ENCODE measurements at regions not wholly inside any gene's neighbourhood (a gene's known extent, or its start where the extent isn't known, plus 50 kb on each side); places are given as distances from the start of the nearest gene placed in this dataset.

GRCh38 chr5:1951165-1951816 lies 68.6 kb upstream of the IRX4 start:
- Histone ChIP-seq H3K9me3 (ENCODE audit: control insufficient read depth, low read length) (no peaks in the 10 kb centered on the region), H3K27ac (ENCODE audit: low read length) (no peak overlapping the region), H3K27me3 (ENCODE audit: control insufficient read depth, insufficient read depth) (no peaks in the 10 kb centered on the region), H3K4me1 (ENCODE audit: control insufficient read depth, insufficient read depth, low read length) (no peaks in the 10 kb centered on the region), H3K4me3 (ENCODE audit: low read length) (no peak overlapping the region)
- intact Hi-C loops (cut with DNase I) = no loop called here
- ATAC-seq (no peak), DNase-seq (no peak)
- 96% methylated on average over 54 of the region's 54 CpGs for WGBS

DNA sequence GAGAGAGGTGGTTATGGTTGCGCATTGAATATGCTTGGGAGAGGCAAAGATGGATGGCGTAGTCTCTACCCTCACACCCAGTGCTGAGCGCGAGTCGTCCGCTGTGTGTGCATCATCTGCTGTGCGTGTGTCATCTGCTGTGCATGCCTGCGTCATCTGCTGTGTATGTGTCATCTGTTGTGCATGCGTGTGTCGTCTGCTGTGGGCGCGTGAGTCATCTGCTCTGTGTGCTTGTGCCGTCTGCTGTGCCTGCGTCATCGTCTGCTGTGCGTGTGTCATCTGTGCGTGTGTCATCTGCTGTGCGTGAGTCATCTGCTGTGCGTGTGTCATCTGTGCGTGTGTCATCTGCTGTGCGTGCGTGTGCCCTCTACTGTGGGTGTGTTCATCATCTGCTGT lies 68.0 kb upstream of the IRX4 start:
- no peak overlapping the region for H3K27ac ChIP-seq (ENCODE audit: low read length)
- no peaks in the 10 kb centered on the region for H3K4me1 ChIP-seq (ENCODE audit: control insufficient read depth, insufficient read depth, low read length)
- intact Hi-C loops (cut with DNase I) = no loop called here
- ATAC-seq (no peak), DNase-seq (no peak)
- 95% methylated on average over 22 of the region's 22 CpGs for WGBS
- H3K9me3 ChIP-seq (ENCODE audit: control insufficient read depth, low read length) = no peaks in the 10 kb centered on the region
- no peaks in the 10 kb centered on the region for H3K27me3 ChIP-seq (ENCODE audit: control insufficient read depth, insufficient read depth)
- no peak overlapping the region for H3K4me3 ChIP-seq (ENCODE audit: low read length)

DNA sequence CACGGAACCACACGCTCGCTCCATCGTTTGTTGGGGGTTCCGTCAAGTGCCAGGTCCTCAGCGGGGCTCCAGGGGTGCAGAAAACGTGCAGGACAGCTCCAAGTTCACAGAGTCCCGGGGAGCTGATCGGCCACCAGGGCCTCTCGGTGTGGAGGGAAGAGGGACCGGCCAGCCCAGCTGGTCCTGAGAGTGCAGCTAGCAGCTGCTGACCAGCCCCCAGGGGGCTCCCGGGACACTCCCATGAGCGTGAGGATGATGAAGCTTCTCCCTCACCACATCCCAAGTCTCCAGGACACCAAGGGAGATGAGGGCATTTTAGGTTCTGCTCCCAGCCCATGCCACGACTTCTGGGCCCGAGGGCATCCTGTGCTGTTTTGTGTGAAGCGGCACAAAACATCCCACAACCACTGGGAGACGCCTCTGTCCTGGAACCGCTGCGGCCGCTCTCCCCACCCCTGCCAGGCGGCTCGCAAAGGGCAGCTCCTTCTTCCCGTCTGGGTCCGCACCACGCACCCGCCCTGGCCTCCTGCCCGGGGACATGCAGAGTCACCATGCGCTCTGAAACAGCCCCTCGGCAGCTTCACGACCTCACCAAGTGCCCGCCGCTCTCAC lies 67.5 kb upstream of the IRX4 start:
- Histone ChIP-seq H3K4me1 (ENCODE audit: control insufficient read depth, insufficient read depth, low read length) (no peaks in the 10 kb centered on the region), H3K27ac (ENCODE audit: low read length) (no peak overlapping the region), H3K9me3 (ENCODE audit: control insufficient read depth, low read length) (no peaks in the 10 kb centered on the region), H3K4me3 (ENCODE audit: low read length) (no peak overlapping the region), H3K27me3 (ENCODE audit: control insufficient read depth, insufficient read depth) (no peaks in the 10 kb centered on the region)
- ATAC-seq = no peak
- 76% methylated on average over 32 of the region's 32 CpGs for WGBS
- intact Hi-C loops (cut with DNase I) = no loop called here
- peak in 1 of 3 donors; percentile 44 for DNase-seq

DNA sequence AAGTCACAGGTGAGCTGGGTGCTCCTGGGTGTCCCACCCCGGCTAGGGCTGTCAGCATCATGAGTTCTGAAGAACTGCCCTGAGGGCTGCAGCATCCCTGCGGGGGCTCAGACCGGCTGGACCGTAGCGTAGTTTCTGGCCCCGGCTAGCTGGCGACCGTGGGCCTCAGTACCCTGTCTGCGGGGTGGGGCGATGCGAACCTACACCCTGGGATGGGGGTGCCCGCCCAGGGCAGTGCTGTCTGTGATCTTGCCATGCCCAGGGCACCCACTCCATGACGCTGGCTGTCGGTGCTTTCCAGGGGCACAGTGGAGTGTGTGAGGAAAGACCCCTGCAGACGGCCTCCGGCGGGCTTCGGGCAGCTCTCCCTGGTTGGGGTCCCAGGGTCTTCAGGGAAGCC lies 66.5 kb upstream of the IRX4 start:
- H3K27me3 ChIP-seq (ENCODE audit: control insufficient read depth, insufficient read depth) = no peaks in the 10 kb centered on the region
- intact Hi-C loops (cut with DNase I) = no loop called here
- DNase-seq (no peak), ATAC-seq (peak; percentile 2 to 3)
- H3K4me3 ChIP-seq (ENCODE audit: low read length) = no peak overlapping the region
- no peaks in the 10 kb centered on the region for H3K4me1 ChIP-seq (ENCODE audit: control insufficient read depth, insufficient read depth, low read length)
- H3K9me3 ChIP-seq (ENCODE audit: control insufficient read depth, low read length) = no peaks in the 10 kb centered on the region
- no peak overlapping the region for H3K27ac ChIP-seq (ENCODE audit: low read length)
- WGBS = 83% methylated on average over 18 of the region's 18 CpGs

DNA sequence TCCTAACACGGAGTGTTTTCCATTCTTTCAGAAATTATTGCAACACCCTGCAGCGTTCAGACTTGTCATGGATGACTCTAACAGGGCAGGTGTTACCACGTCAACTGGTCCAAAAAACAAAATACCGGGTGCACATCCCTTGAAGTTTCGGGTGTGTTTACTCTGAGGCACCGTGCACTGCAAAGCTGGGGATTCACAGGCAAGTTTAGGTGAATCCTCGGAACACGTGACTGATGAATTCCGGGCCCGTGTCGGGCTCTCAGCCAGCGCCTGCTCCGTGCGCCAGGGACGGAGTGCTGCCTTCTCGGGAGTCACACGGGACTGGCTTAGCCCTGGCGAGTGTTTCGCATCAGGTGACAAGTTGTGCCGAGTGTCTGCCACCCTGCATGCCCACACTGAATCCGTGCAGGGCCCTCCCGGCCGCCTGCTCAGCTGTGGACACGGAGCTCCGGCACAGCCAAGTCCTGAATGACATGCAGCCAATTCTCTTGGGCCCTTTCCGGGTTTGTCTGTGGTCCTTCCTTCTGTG lies 66.0 kb upstream of the IRX4 start:
- H3K4me3 ChIP-seq (ENCODE audit: low read length) = no peak overlapping the region
- no peaks in the 10 kb centered on the region for H3K4me1 ChIP-seq (ENCODE audit: control insufficient read depth, insufficient read depth, low read length)
- H3K27me3 ChIP-seq (ENCODE audit: control insufficient read depth, insufficient read depth) = no peaks in the 10 kb centered on the region
- no peak overlapping the region for H3K27ac ChIP-seq (ENCODE audit: low read length)
- DNase-seq (peak; percentile 63 to 90 (median 88)), ATAC-seq (peak; percentile 87 to 92)
- 26% methylated on average over 26 of the region's 26 CpGs for WGBS
- no peaks in the 10 kb centered on the region for H3K9me3 ChIP-seq (ENCODE audit: control insufficient read depth, low read length)
- intact Hi-C loops (cut with DNase I) = no loop called here

DNA sequence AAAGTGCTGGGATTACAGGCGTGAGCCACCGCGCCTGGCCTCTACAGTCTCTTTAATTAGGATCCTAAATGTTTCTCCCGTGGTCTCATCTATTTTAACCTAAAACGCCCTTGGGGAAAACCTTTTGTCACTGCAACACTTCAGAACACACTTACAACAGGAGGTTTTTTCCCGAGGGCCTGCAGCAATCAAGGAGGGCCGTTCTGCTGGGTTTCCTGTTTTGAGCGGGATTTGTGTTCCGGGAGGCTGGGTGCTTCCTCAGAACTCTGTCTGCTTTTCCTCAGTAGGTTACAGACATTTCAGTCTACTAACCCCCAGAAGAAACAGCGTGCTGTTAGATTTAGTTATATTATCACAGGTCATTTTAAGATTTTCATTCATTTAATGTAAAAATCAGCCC lies 65.4 kb upstream of the IRX4 start:
- ATAC-seq (no peak), DNase-seq (no peak)
- 45% methylated on average over 10 of the region's 10 CpGs for whole genome bisulfite sequencing
- H3K4me3 ChIP-seq (ENCODE audit: low read length) = no peak overlapping the region
- intact Hi-C loops (cut with DNase I) = no loop called here
- H3K27me3 ChIP-seq (ENCODE audit: control insufficient read depth, insufficient read depth) = no peaks in the 10 kb centered on the region
- no peak overlapping the region for H3K27ac ChIP-seq (ENCODE audit: low read length)
- H3K4me1 ChIP-seq (ENCODE audit: control insufficient read depth, insufficient read depth, low read length) = no peaks in the 10 kb centered on the region
- H3K9me3 ChIP-seq (ENCODE audit: control insufficient read depth, low read length) = no peaks in the 10 kb centered on the region

GRCh38 chr5:1946776-1947175 lies 64.1 kb upstream of the IRX4 start:
- H3K4me1 ChIP-seq (ENCODE audit: control insufficient read depth, insufficient read depth, low read length) = no peaks in the 10 kb centered on the region
- ATAC-seq (peak; percentile 77 to 85), DNase-seq (peak; percentile 56 to 81 (median 77))
- no peaks in the 10 kb centered on the region for H3K27me3 ChIP-seq (ENCODE audit: control insufficient read depth, insufficient read depth)
- no peak overlapping the region for H3K4me3 ChIP-seq (ENCODE audit: low read length)
- 32% methylated on average over 13 of the region's 13 CpGs for WGBS
- peak overlapping the region; percentile 83 for H3K27ac ChIP-seq (ENCODE audit: low read length)
- intact Hi-C loops (cut with DNase I) = no loop called here
- no peaks in the 10 kb centered on the region for H3K9me3 ChIP-seq (ENCODE audit: control insufficient read depth, low read length)

GRCh38 chr5:1946122-1946677 lies 63.5 kb upstream of the IRX4 start:
- Histone ChIP-seq H3K27ac (ENCODE audit: low read length) (peak overlapping the region; percentile 83), H3K9me3 (ENCODE audit: control insufficient read depth, low read length) (no peaks in the 10 kb centered on the region), H3K4me3 (ENCODE audit: low read length) (no peak overlapping the region), H3K27me3 (ENCODE audit: control insufficient read depth, insufficient read depth) (no peaks in the 10 kb centered on the region), H3K4me1 (ENCODE audit: control insufficient read depth, insufficient read depth, low read length) (no peaks in the 10 kb centered on the region)
- DNase-seq (peak; percentile 40 to 79 (median 76)), ATAC-seq (peak; percentile 75 to 77)
- intact Hi-C loops (cut with DNase I) = no loop called here
- WGBS = 64% methylated on average over 17 of the region's 17 CpGs

DNA sequence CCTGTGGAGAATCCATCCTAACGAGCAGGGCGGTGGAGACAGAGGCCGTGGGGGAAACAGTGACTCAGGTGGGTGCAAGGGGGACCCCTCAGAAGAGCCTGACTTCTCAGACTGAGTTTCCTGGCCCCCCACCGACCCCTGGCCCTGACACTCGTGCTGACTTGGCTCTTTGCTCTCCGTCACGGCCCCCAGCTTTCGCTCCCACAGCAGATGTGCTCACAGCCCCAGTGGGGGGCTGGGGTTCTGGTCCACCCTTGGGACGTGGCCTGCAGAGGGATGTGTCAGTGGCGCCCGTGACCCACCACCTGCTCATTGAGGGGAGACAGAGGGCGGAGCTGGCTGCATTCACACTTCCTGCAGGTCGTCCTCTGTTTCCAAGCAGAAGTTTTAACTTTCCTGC lies 62.9 kb upstream of the IRX4 start:
- Histone ChIP-seq H3K4me3 (ENCODE audit: low read length) (no peak overlapping the region), H3K4me1 (ENCODE audit: control insufficient read depth, insufficient read depth, low read length) (no peaks in the 10 kb centered on the region), H3K27me3 (ENCODE audit: control insufficient read depth, insufficient read depth) (no peaks in the 10 kb centered on the region), H3K9me3 (ENCODE audit: control insufficient read depth, low read length) (no peaks in the 10 kb centered on the region), H3K27ac (ENCODE audit: low read length) (no peak overlapping the region)
- peak in 1 of 3 donors; percentile 39 for DNase-seq
- no peak for ATAC-seq
- intact Hi-C loops (cut with DNase I) = no loop called here
- 81% methylated on average over 13 of the region's 13 CpGs for WGBS

DNA sequence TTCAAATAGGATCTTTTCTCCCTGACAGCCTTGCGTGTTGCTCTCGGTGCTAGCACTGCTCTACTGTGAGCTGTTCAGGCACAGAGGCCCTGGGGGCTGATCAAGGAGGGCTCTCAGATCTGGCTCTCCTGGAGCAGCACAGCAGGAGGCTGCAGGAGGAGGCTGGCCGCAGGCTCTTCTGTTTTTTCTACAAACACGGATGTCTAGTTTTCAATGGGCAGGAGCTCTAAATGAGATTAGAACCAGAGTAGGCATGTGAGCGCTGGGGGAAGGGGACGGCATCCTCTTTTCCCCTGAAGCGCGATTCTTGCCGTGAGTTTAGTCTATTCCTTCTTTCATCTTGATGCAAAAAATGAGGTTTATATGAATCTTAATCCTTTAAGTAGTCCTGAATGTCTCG lies 61.7 kb upstream of the IRX4 start:
- Histone ChIP-seq H3K27ac (ENCODE audit: low read length) (no peak overlapping the region), H3K27me3 (ENCODE audit: control insufficient read depth, insufficient read depth) (no peaks in the 10 kb centered on the region), H3K9me3 (ENCODE audit: control insufficient read depth, low read length) (no peaks in the 10 kb centered on the region), H3K4me1 (ENCODE audit: control insufficient read depth, insufficient read depth, low read length) (no peaks in the 10 kb centered on the region), H3K4me3 (ENCODE audit: low read length) (no peak overlapping the region)
- no peak for DNase-seq
- intact Hi-C loops (cut with DNase I) = no loop called here
- WGBS = 71% methylated on average over 10 of the region's 10 CpGs
- no peak for ATAC-seq

DNA sequence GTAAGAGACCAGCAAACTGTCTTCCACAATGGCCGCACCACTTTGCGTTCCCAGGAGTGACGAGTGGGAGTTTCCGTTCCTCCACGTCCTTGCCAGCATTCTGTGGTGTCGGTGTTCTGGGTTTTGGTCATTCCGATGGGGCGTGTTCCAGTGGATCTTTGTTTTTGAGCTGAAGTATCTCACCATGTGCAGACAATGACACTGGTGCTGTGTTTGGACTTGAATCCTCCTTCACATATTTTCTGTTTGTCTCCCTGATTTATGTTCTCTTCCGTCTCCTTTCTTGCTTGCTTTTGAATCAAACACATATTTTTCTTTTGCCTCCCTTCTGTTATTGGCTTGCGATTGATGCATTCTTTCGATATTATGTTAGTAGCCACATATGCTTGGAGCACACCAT lies 60.8 kb upstream of the IRX4 start:
- Histone ChIP-seq H3K27me3 (ENCODE audit: control insufficient read depth, insufficient read depth) (no peaks in the 10 kb centered on the region), H3K4me1 (ENCODE audit: control insufficient read depth, insufficient read depth, low read length) (no peaks in the 10 kb centered on the region), H3K4me3 (ENCODE audit: low read length) (no peak overlapping the region), H3K9me3 (ENCODE audit: control insufficient read depth, low read length) (no peaks in the 10 kb centered on the region), H3K27ac (ENCODE audit: low read length) (no peak overlapping the region)
- ATAC-seq = no peak
- intact Hi-C loops (cut with DNase I) = no loop called here
- WGBS = 88% methylated on average over 11 of the region's 11 CpGs
- no peak for DNase-seq

Data from right cardiac atrium (tissue), 5 donors.